Stomach smooth muscle (tissue), 2 donors: ENCODE measurements at regions not wholly inside any gene's neighbourhood (a gene's known extent, or its start where the extent isn't known, plus 50 kb on each side); places are given as distances from the start of the nearest gene placed in this dataset.

ENCODE experiments used
- H3K27ac ChIP-seq: one replicate; pipeline ENCODE4 v1.7.0; 2013; ENCODE audit warnings: mild to moderate bottlenecking, low read length, inconsistent platforms
- H3K27me3 ChIP-seq, 2 donors: one replicate each; pipeline ENCODE4 v1.7.0; 2013; ENCODE audit warnings: low read length in 2 of 2; ENCODE audit not compliant: insufficient read depth in 2 of 2, control insufficient read depth in 1 of 2
- H3K36me3 ChIP-seq, 2 donors: one replicate each; pipeline ENCODE4 v1.7.0; 2013; ENCODE audit warnings: low read length in 2 of 2; ENCODE audit not compliant: control insufficient read depth in 2 of 2, insufficient read depth in 2 of 2
- H3K4me1 ChIP-seq: one replicate; pipeline ENCODE4 v1.7.0; 2013; ENCODE audit warnings: low read length; ENCODE audit not compliant: control insufficient read depth, insufficient read depth
- H3K4me3 ChIP-seq, 2 donors: one replicate each; pipeline ENCODE4 v1.7.0; 2013; ENCODE audit warnings: low read length in 2 of 2
- H3K9ac ChIP-seq, 2 donors: one replicate each; pipeline ENCODE4 v1.7.0; 2013; ENCODE audit warnings: low read length in 2 of 2, mild to moderate bottlenecking in 1 of 2
- H3K9me3 ChIP-seq, 2 donors: one replicate each; pipeline ENCODE4 v1.7.0; 2013; ENCODE audit warnings: low read length in 2 of 2; ENCODE audit not compliant: control insufficient read depth in 2 of 2
- donor health status: healthy.
- donor health status: Pancreatic carcinoma.

- Histone ChIP-seq H3K9me3 (no peaks in the 10 kb centered on the region), H3K4me1 (peaks cover 12% of the 10 kb centered on the region), H3K4me3 (no peak overlapping the region), H3K9ac (no peak overlapping the region), H3K36me3 (no peaks in the 10 kb centered on the region), H3K27ac (no peak overlapping the region), H3K27me3 (no peaks in the 10 kb centered on the region)
Observed at GRCh38 chr15:98383571-98383970, 264.8 kb upstream of the IGF1R start.

- Histone ChIP-seq H3K27ac (no peak overlapping the region), H3K4me3 (no peak overlapping the region)
Observed at GRCh38 chr15:98384328-98385029, 263.9 kb upstream of the IGF1R start.

GRCh38 chr15:98385752-98386381, 262.5 kb upstream of the IGF1R start:
- no peak overlapping the region for H3K4me3 ChIP-seq
- H3K27me3 ChIP-seq = no peaks in the 10 kb centered on the region
- H3K4me1 ChIP-seq = peaks cover 14% of the 10 kb centered on the region
- no peak overlapping the region for H3K27ac ChIP-seq
- no peak overlapping the region for H3K9ac ChIP-seq
- no peaks in the 10 kb centered on the region for H3K36me3 ChIP-seq
- H3K9me3 ChIP-seq = no peaks in the 10 kb centered on the region

More at GRCh38 chr15:98384328-98385029, 263.9 kb upstream of the IGF1R start:
- Histone ChIP-seq H3K4me1 (peaks cover 12% of the 10 kb centered on the region), H3K36me3 (no peaks in the 10 kb centered on the region), H3K27me3 (no peaks in the 10 kb centered on the region), H3K9ac (no peak overlapping the region), H3K9me3 (no peaks in the 10 kb centered on the region)

GRCh38 chr15:98386561-98386960, 261.8 kb upstream of the IGF1R start:
- H3K36me3 ChIP-seq = no peaks in the 10 kb centered on the region
- no peak overlapping the region for H3K9ac ChIP-seq
- no peaks in the 10 kb centered on the region for H3K9me3 ChIP-seq
- peaks cover 19% of the 10 kb centered on the region for H3K4me1 ChIP-seq
- H3K27me3 ChIP-seq = no peaks in the 10 kb centered on the region
- H3K4me3 ChIP-seq = no peak overlapping the region
- no peak overlapping the region for H3K27ac ChIP-seq

- Histone ChIP-seq H3K4me1 (peaks cover 19% of the 10 kb centered on the region), H3K27me3 (no peaks in the 10 kb centered on the region), H3K27ac (peak overlapping the region; percentile 18), H3K4me3 (no peak overlapping the region), H3K9ac (no peak overlapping the region), H3K36me3 (no peaks in the 10 kb centered on the region), H3K9me3 (no peaks in the 10 kb centered on the region)
Observed at GRCh38 chr15:98387866-98388265, 260.5 kb upstream of the IGF1R start.

- no peak overlapping the region for H3K4me3 ChIP-seq
- H3K27ac ChIP-seq = no peak overlapping the region
- no peak overlapping the region for H3K9ac ChIP-seq
- peaks cover 16% of the 10 kb centered on the region for H3K4me1 ChIP-seq
- H3K27me3 ChIP-seq = peaks cover 0 to 3% of the 10 kb centered on the region in 2 donors
- no peaks in the 10 kb centered on the region for H3K9me3 ChIP-seq
- H3K36me3 ChIP-seq = no peaks in the 10 kb centered on the region
Observed at GRCh38 chr15:98390946-98391530, 257.3 kb upstream of the IGF1R start.

- Histone ChIP-seq H3K9ac (no peak overlapping the region), H3K4me1 (peaks cover 14% of the 10 kb centered on the region), H3K4me3 (no peak overlapping the region), H3K36me3 (no peaks in the 10 kb centered on the region), H3K27me3 (peaks cover 0 to 3% of the 10 kb centered on the region in 2 donors), H3K9me3 (no peaks in the 10 kb centered on the region), H3K27ac (no peak overlapping the region)
Observed at GRCh38 chr15:98391568-98391967, 256.8 kb upstream of the IGF1R start.

GRCh38 chr15:98393471-98393870, 254.9 kb upstream of the IGF1R start:
- no peak overlapping the region for H3K9ac ChIP-seq
- no peaks in the 10 kb centered on the region for H3K36me3 ChIP-seq

GRCh38 chr15:98394546-98394945, 253.8 kb upstream of the IGF1R start:
- Histone ChIP-seq H3K4me3 (no peak overlapping the region), H3K9ac (no peak overlapping the region), H3K4me1 (peaks cover 8% of the 10 kb centered on the region), H3K36me3 (no peaks in the 10 kb centered on the region), H3K27me3 (peaks cover 0 to 3% of the 10 kb centered on the region in 2 donors), H3K9me3 (no peaks in the 10 kb centered on the region), H3K27ac (no peak overlapping the region)

More at GRCh38 chr15:98393471-98393870, 254.9 kb upstream of the IGF1R start:
- H3K9me3 ChIP-seq = no peaks in the 10 kb centered on the region
- H3K4me1 ChIP-seq = peaks cover 8% of the 10 kb centered on the region
- H3K4me3 ChIP-seq = no peak overlapping the region
- no peak overlapping the region for H3K27ac ChIP-seq
- H3K27me3 ChIP-seq = peaks cover 0 to 3% of the 10 kb centered on the region in 2 donors

- Histone ChIP-seq H3K4me3 (no peak overlapping the region), H3K27me3 (peaks cover 0 to 3% of the 10 kb centered on the region in 2 donors), H3K27ac (no peak overlapping the region), H3K9me3 (no peaks in the 10 kb centered on the region), H3K4me1 (peaks cover 7% of the 10 kb centered on the region), H3K9ac (no peak overlapping the region), H3K36me3 (no peaks in the 10 kb centered on the region)
Observed at GRCh38 chr15:98395974-98396610, 252.2 kb upstream of the IGF1R start.
